GM19043 (cell line): ENCODE measurements at regions not wholly inside any gene's neighbourhood (a gene's known extent, or its start where the extent isn't known, plus 50 kb on each side); places are given as distances from the start of the nearest gene placed in this dataset.
"Not testable (repeated sequence)": the region's sequence is repeated elsewhere in the genome, so short reads cannot be mapped to it uniquely, and the experiment has no call there.

ENCODE experiments used
- ATAC-seq: cut with Tn5 transposase; IDR thresholded peaks from one replicate; pipeline ENCODE4 v1.9.1; 2021; ENCODE audit warnings: low read depth; ENCODE audit not compliant: unreplicated experiment

GRCh38 chr12:67107751-67108269 is 161.3 kb upstream of the CAND1 start:
- ATAC-seq, result no peak

DNA sequence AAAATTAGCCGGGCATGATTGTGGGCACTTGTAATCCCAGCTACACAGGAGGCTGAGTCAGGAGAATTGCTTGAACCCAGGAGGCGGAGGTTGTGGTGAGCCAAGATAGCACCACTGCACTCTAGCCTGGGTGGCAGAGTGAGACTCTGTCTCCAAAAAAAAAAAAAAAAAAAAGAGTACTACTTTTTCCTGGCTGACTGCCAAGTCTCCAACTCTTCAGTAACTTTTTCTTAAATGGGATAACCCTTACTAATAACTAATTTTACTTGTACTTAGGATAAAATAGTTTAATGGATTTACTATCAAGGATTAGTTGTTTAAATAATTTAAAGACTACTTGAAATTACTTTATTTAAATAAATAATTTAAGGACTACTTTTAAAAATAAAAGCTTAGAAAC is 158.8 kb upstream of the CAND1 start:
- not testable (repeated sequence) for ATAC-seq

- ATAC-seq, result no peak
Observed at GRCh38 chr12:67111182-67111581, 158.0 kb upstream of the CAND1 start.

- no peak for ATAC-seq
Observed at GRCh38 chr12:67112586-67112985, 156.6 kb upstream of the CAND1 start.

DNA sequence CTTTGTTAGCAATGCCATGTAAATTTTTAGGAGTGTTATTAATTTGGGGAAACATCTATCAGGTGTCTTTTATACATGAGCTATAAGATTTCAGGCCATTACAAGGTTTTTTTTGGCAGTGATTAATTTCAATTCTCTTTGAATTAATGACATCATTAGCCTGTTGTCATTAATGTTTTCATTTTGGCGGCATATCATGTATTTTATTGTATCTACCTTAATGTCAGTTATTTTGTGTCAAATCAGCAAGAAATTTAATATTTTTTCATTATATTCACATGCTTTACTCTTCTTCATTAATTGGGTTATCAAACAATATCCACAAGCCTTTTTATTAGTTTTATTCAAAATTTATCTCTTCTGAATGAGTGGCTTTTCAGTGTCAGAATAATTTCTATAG is 153.0 kb upstream of the CAND1 start:
- no peak for ATAC-seq

GRCh38 chr12:67122584-67122983 is 146.6 kb upstream of the CAND1 start:
- no peak for ATAC-seq

GRCh38 chr12:67137256-67137655 is 131.9 kb upstream of the CAND1 start:
- no peak for ATAC-seq

DNA sequence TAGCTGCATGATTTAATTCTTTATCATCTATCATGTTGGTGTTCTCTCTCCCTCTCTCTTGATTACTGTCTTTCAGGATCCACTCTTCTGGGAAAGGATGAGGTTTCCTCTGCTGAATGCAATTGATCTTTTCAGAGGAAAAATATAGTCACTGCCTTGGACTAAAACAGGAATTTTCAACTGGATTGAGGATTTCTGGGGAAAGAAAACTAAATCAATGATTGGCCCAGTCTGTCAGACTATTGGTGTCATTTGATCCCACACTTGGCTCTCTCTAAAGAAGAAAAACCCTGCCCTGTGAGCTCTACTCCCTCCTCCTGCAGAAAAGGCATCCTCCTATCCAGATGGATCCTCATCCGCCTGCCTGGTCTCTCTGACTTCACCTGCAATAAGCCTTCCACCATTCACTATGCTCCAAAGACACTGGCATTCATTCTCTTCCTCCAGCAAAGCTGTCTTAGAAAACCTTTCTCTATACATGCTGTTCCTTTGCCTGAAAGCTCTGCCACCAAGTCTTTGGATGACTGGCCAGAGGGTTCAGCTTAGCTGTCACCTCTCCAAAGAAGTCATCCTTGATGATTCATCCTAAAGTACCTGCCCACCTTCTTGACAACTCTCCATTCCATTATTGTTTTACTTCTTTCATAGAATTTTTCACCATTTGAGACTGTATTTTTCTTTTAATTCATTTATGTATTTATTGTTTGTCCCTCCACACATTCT is 127.7 kb upstream of the CAND1 start:
- no peak for ATAC-seq

- ATAC-seq, result no peak
Observed at GRCh38 chr12:67145692-67146091, 123.5 kb upstream of the CAND1 start.

GRCh38 chr12:67147030-67147429 is 122.1 kb upstream of the CAND1 start:
- no peak for ATAC-seq

- ATAC-seq, result no peak
Observed at GRCh38 chr12:67147447-67147846, 121.7 kb upstream of the CAND1 start.

DNA sequence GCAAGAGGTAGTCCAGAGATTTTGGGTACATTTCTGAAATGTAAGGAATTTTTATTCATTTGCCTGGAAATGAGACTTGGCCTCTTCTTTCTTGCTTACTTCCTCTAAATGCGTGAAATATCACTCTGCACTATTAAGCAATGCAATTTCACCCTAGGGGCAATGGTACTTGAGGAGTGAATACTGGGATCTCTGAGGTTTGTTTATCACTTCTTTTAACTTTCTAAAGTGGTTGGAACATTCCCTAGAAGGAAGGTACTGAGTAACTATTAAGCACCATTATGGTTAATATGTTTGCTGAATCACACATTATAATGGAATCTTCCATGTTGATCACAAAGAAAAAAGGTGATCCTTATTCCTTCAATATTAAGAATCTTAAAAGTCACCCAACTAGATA is 120.9 kb upstream of the CAND1 start:
- ATAC-seq, result no peak

DNA sequence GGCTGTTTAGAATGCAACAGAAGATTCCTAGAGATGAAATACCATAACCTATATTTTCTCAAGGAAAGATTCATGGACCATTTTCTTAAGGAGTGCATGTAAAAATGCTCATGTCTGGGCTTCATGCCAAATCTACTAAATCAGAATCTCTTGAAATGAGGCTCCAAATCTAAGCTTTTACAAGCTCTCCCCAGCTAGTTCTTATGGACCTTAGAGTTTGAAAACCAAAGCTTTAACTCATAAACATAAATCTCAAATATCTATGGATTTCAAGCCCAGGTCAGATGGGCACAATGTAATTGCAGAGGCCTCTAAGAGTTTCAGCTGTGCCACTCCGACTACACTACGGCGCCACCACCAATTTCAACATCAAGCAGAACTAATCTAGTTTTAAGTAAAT is 117.3 kb upstream of the CAND1 start:
- no peak for ATAC-seq

GRCh38 chr12:67152451-67152850 is 116.7 kb upstream of the CAND1 start:
- no peak for ATAC-seq

DNA sequence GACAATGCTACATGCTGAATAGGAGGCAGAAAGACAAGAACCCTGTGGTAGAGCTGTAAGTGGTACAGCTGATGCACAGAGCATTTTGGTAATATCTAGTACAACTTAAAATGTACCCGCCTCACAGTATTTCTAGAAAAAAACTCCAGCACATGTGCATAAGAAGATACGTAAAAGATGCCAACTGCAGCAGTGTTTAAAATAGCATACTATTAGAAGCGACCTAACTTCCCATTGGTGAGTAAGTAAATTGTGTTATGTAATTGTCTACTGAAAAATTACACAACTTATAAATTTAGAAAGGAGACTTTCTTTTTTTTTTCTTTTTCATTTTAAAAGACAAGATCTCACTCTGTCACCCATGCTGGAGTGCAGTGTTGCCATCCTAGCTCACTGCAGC is 114.3 kb upstream of the CAND1 start:
- no peak for ATAC-seq

DNA sequence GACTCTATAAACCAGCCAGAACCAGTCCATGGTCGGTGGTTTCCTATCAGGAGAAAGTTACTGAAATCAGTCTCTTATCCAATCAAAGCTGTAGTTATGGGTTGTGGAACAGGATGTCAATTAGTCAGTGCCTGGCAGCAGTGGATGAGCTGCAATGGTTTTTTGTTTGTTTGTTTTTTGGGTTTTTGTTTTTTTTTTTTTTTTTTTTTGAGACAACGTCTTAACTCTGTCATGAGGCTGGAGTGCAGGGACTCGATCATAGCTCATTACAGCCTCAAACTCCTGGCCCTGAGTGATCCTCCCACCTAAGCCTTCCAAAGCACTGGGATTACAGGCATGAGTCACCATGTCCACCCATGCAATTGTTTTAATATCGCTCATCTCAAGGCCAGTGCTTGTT is 113.3 kb upstream of the CAND1 start:
- no peak for ATAC-seq

DNA sequence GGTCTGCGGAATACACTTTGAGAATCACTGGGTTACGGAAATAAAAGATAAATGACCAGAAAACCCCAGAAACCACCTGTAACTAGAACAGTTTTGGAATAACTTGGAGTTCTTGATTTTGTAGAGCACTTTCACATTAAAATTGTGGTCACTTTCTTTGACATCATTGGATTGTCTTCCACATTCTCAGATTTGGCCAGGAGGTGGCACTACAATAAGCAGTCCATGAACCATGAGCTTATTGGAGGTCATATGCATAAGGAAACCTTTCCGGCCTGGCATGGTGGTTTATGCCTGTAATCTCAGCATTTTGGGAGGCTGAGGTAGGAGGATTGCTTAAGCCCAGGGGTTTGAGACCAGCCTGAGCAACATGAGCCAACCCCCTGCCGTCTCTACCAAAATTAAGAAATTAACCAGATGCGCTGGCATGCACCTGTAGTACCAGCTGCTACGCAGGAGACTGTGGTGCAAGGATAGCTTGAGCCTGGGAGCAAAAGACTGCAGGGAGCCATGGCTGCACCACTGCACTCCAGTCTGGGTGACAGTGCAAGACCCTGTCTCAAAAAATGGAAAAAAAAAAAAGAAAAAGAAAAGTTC is 107.7 kb upstream of the CAND1 start:
- ATAC-seq, result peak; percentile 72

DNA sequence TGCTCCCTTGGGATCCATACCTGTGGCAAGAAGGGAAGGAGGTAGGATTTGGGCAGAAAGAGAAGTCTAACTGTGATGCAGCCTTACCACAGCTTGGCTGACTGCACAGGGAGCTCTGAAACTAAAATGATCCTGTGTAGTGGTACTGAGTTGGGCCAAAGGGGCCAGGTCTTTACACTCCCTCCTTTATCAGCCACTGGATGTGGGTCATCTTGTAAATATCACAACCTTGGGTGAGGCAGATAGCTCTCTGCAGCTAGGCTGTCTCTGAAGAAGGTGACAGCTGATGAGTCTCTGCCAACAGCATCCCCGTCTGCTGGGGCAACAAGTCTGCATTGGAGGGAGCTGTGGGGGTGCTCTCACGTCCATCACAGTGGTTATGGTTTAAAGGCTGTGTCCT is 95.9 kb upstream of the CAND1 start:
- no peak for ATAC-seq

- ATAC-seq, result no peak
Observed at GRCh38 chr12:67182551-67182950, 86.6 kb upstream of the CAND1 start.

GRCh38 chr12:67193704-67194103 is 75.5 kb upstream of the CAND1 start:
- no peak for ATAC-seq

- ATAC-seq, result no peak
Observed at GRCh38 chr12:67200386-67200785, 68.8 kb upstream of the CAND1 start.

GRCh38 chr12:67202011-67202677 is 67.0 kb upstream of the CAND1 start:
- ATAC-seq, result peak; percentile 19
